ENCODE measurements at regions not wholly inside any gene's neighbourhood (a gene's known extent, or its start where the extent isn't known, plus 50 kb on each side); places are given as distances from the start of the nearest gene placed in this dataset.
"Not testable (repeated sequence)": the region's sequence is repeated elsewhere in the genome, so short reads cannot be mapped to it uniquely, and the experiment has no call there.

GRCh38 chr5:163306421-163306820, 131.0 kb upstream of the CCNG1 start:
- no peak for DNase-seq

GRCh38 chr5:163309914-163310313, 127.5 kb upstream of the CCNG1 start:
- no peak for DNase-seq

GRCh38 chr5:163310997-163311396, 126.4 kb upstream of the CCNG1 start:
- DNase-seq: no peak

GRCh38 chr5:163312598-163312997, 124.8 kb upstream of the CCNG1 start:
- no peak for DNase-seq

GRCh38 chr5:163313049-163313448, 124.3 kb upstream of the CCNG1 start:
- not testable (repeated sequence) for DNase-seq

GRCh38 chr5:163316374-163316773, 121.0 kb upstream of the CCNG1 start:
- DNase-seq: not testable (repeated sequence)

- no peak for DNase-seq
These were observed 118.7 kb upstream of the CCNG1 start for GRCh38 chr5:163318707-163319106.

- DNase-seq: no peak
These were observed 115.9 kb upstream of the CCNG1 start for GRCh38 chr5:163321511-163321910.

GRCh38 chr5:163330723-163331668, 106.4 kb upstream of the CCNG1 start:
- no peak for DNase-seq

- DNase-seq: not testable (repeated sequence)
These were observed 101.3 kb upstream of the CCNG1 start for GRCh38 chr5:163336074-163336473.

- DNase-seq: no peak
These were observed 98.2 kb upstream of the CCNG1 start for GRCh38 chr5:163339148-163339547.

- DNase-seq: not testable (repeated sequence)
These were observed 97.0 kb upstream of the CCNG1 start for GRCh38 chr5:163340378-163340777.

GRCh38 chr5:163342306-163342705, 95.1 kb upstream of the CCNG1 start:
- DNase-seq: no peak

GRCh38 chr5:163345216-163345615, 92.2 kb upstream of the CCNG1 start:
- no peak for DNase-seq

GRCh38 chr5:163347671-163348070, 89.7 kb upstream of the CCNG1 start:
- peak; percentile 0 for DNase-seq

- DNase-seq: no peak
These were observed 87.3 kb upstream of the CCNG1 start for GRCh38 chr5:163350083-163350482.

GRCh38 chr5:163352531-163352930, 84.9 kb upstream of the CCNG1 start:
- no peak for DNase-seq

GRCh38 chr5:163355811-163356210, 81.6 kb upstream of the CCNG1 start:
- not testable (repeated sequence) for DNase-seq

GRCh38 chr5:163357636-163358035, 79.8 kb upstream of the CCNG1 start:
- no peak for DNase-seq

GRCh38 chr5:163360656-163361055, 76.7 kb upstream of the CCNG1 start:
- no peak for DNase-seq

- DNase-seq: no peak
These were observed 75.9 kb upstream of the CCNG1 start for GRCh38 chr5:163361450-163361849.

- no peak for DNase-seq
These were observed 74.5 kb upstream of the CCNG1 start for GRCh38 chr5:163362840-163363371.

- no peak for DNase-seq
These were observed 74.0 kb upstream of the CCNG1 start for GRCh38 chr5:163363389-163363788.

- DNase-seq: no peak
These were observed 70.6 kb upstream of the CCNG1 start for GRCh38 chr5:163366757-163367156.

Measured in NCI-H510A treated with DMSO at 0.1 percent for 48 hours (cell line).